Anterior cingulate cortex (tissue), 58 donors: ENCODE measurements at regions not wholly inside any gene's neighbourhood (a gene's known extent, or its start where the extent isn't known, plus 50 kb on each side); places are given as distances from the start of the nearest gene placed in this dataset.
"Not testable (repeated sequence)": the region's sequence is repeated elsewhere in the genome, so short reads cannot be mapped to it uniquely, and the experiment has no call there.

Experiments used
- DNase-seq, 58 donors: peaks; one replicate each; lab custom pipeline; 2025; lab: John Stamatoyannopoulos, UW

DNA sequence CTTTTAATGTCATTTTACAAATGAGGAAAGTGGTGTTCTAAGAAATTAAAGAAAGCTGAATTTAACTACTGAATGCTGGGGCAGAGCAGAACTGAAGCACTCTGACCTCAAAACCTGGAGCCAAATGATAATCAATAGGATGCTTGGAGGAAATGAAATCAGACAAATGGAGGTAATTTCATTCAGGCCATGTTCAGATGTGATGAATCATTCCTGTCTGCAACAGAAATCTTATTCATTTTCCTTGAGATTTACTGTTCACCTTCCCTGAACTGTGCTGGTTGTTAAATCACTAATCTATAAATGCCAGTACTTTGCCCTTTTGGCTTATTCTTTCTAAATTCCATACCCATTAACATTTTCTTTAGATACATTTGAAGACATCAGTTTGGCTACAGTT lies 85.6 kb upstream of the SNX7 start:
- no peak for DNase-seq

DNA sequence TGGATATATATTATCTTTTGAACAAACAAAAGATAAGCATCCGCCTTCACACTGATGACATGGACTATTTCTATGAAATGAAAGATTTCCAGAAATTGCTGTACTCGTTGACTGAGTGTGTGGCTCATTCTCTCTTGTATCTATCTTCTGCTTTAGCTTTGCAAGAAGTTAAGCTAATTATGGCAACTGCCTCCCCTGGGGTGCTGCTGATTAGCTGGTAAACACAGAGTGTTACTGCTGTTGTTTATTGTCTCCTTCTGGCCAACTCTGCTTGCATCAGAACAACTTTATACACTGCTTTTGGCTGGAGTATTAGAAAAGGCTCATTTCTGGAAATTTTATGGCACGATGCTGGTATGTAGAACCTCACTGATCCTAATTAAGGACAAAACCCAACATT lies 95.6 kb upstream of the SNX7 start:
- no peak for DNase-seq

DNA sequence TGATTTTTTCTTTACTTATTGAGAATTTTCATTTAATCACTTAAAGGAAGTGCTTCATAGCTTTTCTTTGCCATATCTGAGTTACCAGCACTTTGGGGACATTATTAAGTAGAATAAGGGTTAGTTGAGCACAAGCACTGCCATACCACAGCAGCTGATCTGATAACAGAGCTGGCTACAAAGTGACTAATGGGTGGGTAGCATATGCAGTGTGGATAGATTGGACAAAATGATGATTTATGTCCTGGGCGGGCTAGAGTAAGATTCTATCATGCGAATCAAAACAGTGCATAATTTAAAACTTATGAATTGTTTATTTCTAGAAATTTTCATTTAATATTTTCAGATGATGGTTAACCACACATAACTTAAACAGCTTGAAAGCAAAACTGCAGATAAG lies 102.2 kb upstream of the SNX7 start:
- no peak for DNase-seq

DNA sequence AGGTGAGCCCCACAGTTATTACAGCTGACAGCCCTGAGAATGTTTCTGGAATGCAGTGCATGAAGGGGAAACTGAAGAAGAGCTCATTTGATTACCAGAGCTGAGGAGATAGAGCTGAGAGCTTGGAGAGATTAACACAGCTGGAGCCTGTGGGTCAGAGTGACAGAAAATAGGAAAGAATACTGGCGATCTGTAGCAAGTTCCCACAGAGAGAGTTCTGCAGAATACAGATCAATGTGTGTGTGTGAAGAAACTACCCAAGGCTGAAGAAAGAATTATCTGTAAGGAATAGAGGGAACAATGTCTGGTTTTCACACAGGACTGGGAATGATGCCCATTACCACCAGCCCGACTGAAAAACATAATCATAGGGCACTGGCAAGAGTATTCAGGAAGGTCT lies 103.6 kb upstream of the SNX7 start:
- DNase-seq, result peak in 35 of 58 donors; percentile 0 to 70 (median 11)

DNA sequence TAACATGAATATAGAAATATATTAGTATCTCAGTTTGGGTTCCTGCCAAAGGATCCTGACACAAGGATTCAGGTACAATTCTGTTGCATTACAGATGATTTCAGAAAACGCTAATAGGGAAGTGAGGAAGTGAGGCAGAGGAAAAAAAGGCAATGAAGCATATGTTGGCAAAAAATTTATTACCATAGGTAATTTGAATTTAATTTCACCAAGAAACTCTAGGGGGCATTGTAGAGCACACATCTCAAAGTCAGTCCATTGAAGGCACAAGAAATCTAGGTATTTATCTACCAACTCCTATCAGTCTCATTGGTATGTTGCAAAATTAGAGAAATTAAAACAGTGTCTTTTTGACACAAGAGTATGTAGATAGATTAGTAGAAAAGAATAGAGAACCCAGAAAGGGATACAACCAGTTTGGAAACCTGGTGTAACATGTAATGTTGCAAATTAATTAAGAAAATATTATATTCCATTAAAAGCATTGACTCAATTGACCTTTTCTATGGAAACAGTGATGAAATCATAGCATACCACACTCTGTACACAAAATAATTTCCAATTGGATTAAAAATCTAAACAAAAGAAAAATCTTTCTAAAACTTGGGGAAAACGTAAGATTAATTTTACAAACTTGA lies 104.9 kb upstream of the SNX7 start:
- no peak for DNase-seq

DNA sequence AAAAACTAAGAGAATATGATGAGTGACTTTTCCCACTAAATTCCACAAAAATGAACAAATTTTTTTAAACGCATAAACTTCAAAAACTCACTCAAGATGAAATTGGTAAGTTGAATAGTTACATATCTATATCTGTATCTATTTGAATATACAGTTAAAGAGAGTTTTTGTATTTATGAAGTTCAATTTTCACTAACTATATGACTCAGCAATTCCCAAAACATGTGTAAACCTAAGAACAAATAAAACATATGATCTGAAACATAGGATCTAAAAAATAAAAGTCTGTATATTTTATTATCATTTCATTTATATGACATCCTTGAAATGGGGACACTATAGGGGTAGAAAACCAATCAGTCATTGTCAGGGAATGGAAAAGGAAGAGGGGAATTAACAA lies 105.7 kb upstream of the SNX7 start:
- no peak for DNase-seq

DNA sequence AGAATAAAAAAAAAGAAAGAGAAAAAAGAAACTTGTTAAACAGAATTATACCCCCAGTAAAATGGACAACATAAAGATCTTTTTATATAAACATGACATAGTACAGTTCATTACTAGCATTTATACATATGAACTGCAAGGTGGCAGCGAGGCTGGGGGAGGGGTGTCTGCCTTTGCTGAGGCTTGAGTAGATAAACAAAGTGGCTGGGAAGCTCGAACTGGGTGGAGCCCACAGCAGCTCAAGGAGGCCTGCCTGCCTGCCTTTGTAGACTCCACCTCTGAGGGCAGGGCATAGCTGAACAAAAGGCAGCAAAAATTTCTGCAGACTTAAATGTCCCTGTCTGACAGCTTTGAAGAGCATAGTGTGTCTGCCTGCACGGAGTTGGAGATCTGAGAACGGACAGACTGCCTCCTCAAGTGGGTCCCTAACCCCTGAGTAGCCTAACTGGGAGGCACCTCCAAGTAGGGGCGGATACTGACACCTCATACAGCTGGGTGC lies 108.9 kb upstream of the SNX7 start:
- DNase-seq, result not testable (repeated sequence)

DNA sequence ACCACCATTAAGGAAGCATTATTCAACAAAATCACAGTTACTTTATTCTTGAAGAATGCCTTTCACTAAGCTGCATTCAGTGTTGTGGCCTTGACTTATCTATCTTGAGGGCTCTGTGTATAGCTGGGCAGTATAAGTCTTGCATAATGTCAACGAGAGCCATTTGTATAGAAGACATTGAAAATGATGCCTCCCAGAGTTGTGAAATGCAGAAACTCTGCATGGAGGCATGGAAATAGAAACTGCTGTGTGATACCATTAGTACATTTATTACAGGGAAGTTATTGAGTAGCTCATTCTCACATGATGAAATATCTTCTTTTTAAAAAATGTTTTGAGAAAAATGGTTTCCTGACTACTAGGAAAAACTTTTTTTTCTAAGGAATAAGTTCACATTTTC lies 111.4 kb upstream of the SNX7 start:
- DNase-seq, result no peak

DNA sequence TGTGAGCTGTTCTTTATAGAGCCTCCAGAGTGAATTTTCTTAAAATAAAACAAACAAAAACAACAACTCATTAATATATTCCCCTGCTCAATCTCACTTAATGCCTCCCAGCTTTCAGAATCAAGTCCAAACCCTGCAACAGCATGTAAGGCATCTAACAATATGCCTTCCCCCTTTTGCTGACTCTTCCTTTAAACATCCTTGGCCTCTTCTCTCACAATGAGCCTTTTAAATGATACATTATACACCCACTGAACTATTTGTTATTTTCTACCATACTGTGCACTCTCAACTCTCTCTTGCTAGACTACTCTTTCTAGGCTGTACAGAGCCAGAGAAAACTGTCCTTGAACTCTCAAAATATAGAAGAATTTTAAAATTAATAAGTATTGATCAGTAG lies 115.2 kb upstream of the SNX7 start:
- no peak for DNase-seq

DNA sequence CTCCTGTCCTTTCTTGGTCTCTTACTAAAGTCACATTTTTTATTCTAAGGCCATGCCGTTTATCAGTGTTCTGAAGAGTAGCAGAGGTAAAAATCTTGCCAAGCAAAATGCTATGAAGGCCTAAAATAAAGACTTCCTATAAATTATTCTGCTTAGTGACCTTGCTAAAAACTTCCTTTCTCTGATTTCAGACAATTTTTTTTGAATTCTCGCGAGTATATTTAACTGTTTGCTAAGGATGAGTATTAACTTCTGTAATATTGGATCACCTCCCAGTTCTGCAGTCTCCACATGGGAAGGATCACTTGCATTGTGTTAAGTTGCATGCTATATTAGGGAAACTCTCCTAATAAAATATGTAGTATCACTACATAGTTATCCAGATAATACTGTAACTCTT lies 123.4 kb upstream of the SNX7 start:
- DNase-seq, result no peak

DNA sequence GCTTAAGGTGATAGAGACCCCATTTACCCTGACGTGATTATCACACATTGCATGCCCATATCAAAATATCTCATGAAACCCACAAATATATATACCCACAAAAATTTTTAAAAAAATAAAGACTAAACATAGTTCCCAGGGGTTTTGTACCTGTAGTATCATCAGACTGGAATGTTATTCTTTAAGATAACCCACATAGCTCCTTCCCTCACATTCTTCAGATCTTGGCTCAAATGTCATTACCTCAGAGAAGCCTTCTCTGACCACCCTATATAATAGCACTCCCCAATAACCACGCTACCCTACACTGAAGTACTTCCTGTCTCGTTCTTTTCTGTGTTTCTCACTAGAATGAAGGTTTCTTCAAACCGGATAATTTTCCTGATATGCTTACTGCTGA lies 138.3 kb upstream of the SNX7 start:
- DNase-seq, result no peak

DNA sequence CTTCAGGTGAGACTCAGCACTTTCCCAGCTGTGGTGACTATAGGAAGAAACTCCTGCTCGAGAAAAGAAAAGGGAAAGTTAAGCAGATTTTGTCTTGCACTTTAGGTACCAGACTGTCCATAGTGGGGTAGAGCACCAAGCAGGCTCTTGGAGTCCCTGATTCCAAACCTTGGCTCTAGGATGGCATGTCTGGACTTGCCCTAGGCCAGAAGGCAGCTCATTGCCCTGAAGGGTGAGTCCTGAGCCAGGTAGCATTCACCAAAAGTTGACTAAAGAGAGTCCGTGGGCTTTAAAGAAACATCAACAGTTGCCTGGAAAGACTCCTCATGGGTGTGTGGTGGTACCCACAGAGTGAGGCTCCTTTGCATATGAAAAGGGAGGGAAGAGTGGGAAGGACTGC lies 145.2 kb upstream of the SNX7 start:
- no peak for DNase-seq

DNA sequence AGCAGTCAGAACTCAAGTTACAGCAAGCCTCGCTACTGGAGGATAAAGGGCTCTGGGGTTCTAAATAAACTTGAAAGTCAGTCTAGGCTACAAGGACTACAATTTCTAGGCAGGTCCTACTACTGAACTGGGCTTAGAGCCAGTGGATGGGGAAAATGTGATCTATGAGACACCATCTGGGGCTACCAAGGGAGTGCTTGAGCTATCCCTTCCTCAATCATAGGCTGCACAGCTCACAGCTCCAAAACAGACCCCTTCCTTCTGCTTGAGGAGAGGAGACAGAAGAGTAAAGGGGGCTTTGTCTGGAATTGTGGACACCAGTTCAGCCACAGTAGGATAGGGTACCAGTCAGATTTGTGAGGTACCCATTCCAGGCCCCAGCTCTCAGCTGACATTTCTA lies 145.8 kb upstream of the SNX7 start:
- no peak for DNase-seq

DNA sequence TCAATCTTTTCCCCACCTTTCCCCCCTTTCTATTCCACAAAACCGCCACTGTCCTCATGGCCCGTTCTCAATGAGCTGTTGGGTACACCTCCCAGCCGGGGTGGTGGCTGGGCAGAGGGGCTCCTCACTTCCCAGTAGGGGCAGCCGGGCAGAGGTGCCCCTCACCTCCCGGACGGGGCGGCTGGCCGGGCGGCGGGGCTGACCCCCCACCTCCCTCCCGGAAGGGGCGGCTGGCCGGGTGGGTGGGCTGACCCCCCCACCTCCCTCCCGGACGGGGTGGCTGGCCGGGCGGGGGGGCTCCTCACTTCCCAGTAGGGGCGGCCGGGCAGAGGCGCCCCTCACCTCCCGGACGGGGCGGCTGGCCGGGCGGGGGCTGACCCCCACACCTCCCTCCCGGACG lies 149.3 kb upstream of the SNX7 start:
- DNase-seq, result not testable (repeated sequence)

DNA sequence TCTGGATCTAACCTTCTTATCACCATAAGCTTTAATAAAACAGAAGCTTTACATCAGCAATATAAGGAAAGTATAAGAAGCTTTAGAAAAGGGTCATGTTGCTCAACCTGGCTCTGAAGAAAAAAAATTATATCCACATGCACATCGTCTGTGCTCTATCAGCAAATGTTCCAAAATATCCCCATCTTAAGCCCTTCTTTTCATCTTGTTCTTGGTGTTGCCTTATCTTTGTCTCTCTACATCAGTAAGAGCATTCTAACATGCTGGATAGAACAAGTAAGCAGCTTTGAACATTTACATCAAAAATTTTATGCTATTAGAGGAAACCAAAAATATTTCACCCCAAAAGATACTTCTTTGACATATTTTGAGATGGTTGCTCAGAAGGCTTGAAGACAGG lies 157.8 kb upstream of the SNX7 start:
- no peak for DNase-seq

DNA sequence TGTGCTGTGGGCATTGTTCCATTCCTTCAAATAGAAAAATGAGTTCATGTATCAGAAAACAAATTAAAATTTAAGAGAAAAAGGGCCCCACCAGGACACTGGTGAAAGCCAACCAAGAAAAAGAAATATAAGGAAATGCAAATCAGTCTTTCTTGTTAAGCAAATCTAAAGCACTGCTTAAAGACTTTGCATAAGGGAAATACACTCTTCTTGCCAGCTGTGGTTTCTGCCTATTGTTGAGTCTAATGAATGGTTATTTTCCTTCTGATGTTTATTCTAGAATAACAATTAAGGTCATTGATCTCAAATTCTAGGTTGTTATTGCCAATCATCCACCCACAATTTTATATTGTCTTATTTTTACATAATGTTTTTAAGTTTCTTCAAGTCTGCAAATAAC lies 158.6 kb upstream of the SNX7 start:
- DNase-seq, result no peak

DNA sequence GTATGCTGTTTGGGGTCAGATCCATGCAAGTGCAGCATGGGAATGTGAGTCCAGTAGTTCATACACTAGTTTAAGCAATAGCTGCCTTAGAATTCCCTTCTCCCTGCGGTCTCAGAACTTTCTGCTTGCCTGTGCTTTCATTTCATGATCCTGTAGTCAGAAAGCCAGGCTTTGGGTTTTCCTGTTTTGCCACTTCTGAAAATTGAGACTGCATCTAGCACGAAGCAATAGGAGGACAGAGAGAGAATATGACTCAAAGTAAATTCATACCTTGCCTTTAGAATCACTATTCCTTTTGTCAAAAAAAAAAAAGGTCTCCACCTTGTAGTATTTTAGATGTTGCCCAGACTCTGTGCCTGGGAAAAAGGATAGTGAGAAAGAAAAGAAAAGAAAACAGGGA lies 161.2 kb upstream of the SNX7 start:
- no peak for DNase-seq

DNA sequence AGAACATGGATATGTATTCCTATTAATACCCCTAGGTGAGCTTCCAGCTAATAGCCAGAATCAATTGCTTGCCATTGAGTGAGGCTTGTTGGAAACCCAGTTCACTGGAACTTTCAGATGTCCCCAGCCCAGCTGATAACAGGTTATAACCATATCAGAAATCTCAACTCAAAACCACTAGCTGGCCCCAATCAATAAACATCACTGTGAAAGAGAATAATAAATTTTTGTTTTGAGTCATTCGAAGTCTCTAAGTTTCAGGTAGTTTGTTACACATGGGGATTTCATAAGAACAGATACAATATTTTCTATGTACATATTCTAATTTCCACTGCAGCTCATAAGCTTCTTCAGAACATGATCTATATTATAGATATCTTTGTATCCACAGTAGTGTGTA lies 162.9 kb upstream of the SNX7 start:
- no peak for DNase-seq

DNA sequence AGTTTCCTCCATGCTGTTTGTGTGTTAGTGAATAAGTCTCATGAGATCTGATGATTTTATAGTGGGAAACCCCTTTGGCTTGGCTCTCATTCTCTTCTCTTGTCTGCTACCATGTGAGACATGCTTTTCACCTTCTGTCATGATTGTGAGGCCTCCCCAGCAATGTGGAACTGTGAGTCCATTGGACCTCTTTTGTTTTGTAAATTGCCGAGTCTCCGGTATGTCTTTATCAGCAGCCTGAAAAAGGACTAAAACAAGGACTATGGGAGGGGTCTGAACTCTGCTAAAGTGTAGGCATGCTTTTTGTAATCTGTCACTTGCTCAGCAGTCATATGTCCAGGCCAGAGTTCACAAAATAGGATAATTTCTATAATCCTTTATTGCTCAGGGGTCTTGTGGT lies 164.0 kb upstream of the SNX7 start:
- no peak for DNase-seq

DNA sequence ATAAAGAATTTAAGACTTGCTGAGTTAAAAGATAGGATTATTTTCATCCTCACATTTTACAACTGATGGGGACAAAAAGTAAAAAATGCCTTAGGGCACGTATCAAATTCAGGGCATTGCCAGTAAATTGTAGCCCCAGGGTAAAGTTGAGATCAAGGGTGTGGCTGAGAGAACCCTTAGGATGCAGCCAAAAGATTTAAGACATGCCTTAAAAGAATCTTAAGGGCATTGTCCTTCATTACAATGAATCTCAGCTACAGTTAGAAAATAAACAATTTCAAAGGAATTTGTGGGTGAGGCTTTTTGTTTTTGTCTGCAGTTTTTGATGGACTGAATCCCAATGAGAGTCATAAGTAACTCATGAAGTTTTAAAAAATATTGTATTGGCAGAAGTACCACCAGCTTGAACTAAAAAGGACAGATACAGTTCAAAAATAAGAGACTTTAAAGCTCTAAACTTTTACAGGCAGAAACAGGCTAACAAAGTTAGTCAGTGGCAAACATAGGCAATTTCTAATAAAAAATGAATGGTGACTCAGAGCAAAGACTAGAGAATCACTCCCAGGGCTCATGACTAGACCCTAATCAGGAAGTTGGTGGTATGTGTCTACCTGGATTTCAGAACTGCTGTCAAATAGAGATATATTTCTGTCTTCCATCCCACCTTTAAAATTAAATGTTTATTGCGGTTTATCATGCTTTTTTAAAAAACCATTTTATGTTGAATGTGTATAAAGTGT lies 165.1 kb upstream of the SNX7 start:
- no peak for DNase-seq

DNA sequence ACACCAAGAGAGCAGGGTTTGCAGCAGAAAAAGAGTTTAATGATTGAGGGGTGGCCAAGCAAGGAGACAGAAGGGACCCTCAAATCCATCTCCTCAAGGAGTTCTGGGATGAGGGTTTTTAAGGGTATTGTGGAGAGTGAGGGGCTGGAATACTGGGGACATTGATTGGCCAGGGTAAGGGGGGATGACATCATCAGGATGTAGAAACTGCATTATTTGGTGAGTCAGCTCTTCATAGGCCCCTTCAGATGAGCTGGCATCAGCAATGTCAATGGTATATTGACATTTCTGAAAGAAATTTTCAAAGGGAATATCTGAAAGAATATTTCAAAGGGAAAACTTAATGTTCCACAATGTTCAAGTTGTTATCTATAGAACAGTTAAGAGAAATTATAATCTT lies 168.1 kb upstream of the SNX7 start:
- no peak for DNase-seq

DNA sequence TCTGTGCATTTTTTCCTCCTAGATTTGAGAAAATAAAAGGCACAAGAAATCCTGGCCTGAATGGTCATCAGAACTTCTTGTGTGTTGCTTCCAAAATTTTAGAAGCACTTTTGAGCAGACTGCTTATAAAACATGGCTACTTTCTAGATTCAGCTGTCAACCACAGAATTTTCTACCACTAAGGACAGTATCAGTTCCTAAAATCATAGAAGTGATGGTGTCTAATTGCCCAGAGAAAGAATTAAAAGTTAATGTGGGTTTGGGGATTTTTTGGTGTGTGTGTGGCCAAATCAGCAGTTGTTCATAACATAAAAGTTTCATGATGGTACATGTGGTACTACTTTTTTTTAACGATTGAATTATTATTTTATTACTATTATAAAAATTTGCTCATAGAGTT lies 171.4 kb upstream of the SNX7 start:
- DNase-seq, result no peak
